Esophagus muscularis mucosa (tissue), 4 donors: ENCODE measurements at regions not wholly inside any gene's neighbourhood (a gene's known extent, or its start where the extent isn't known, plus 50 kb on each side); places are given as distances from the start of the nearest gene placed in this dataset.
"Not testable (repeated sequence)": the region's sequence is repeated elsewhere in the genome, so short reads cannot be mapped to it uniquely, and the experiment has no call there.

ENCODE experiments used
- DNase-seq: peaks from one replicate; pipeline ENCODE4 v3.0.0-alpha.2; 2017; ENCODE audit errors: extremely low spot score
- H3K27ac ChIP-seq, 4 donors: fragments of 200-600 bp; sonication (generic); replicated peaks in 1 of 4; 1 replicate in 3 of 4; 2 replicates in 1 of 4; pipeline ENCODE4 v1.5.1; 2016 to 2019; ENCODE audit warnings: mild to moderate bottlenecking in 1 of 4
- H3K27me3 ChIP-seq, 4 donors: fragments of 200-600 bp; sonication (generic); one replicate each; pipeline versions ENCODE4 v1.5.1 to v1.6.0; 2016 to 2019
- H3K36me3 ChIP-seq, 4 donors: fragments of 200-600 bp; sonication (generic); one replicate each; pipeline ENCODE4 v1.5.1; 2016 to 2019
- H3K4me1 ChIP-seq, 4 donors: fragments of 200-600 bp; sonication (generic); one replicate each; pipeline ENCODE4 v1.5.1; 2016 to 2019
- H3K4me3 ChIP-seq, 4 donors: fragments of 200-600 bp; sonication (generic); 1 replicate in 2 of 4; 2 replicates in 2 of 4; pipeline ENCODE4 v1.5.1; 2016 to 2019; ENCODE audit warnings: mild to moderate bottlenecking in 4 of 4, moderate library complexity in 1 of 4
- H3K9me3 ChIP-seq, 4 donors: fragments of 200-600 bp; sonication (generic); 1 replicate in 3 of 4; 2 replicates in 1 of 4; pipeline ENCODE4 v1.5.1; 2016 to 2019
- EP300 ChIP-seq: sonication (generic); formaldehyde crosslinking; IDR thresholded peaks from one replicate; pipeline ENCODE4 v1.6.1; 2017; ENCODE audit warnings: antibody characterized with exemption
- POLR2A ChIP-seq: fragments of 450-650 bp; IDR thresholded peaks from one replicate; pipeline ENCODE4 v1.6.1; 2017; ENCODE audit warnings: antibody characterized with exemption, moderate library complexity, mild to moderate bottlenecking, low read depth
- POLR2AphosphoS5 ChIP-seq, 2 donors: sonication (generic); formaldehyde crosslinking; IDR thresholded peaks; one replicate each; pipeline ENCODE4 v1.6.1; 2017; ENCODE audit warnings: antibody characterized with exemption in 2 of 2
- WGBS: methylation state at CpG from one replicate; pipeline ENCODE4 v1.1.5; 2018; 5-methylcytosine and 5-hydroxymethylcytosine counted together
- intact Hi-C: fragments of 100-400 bp; cut with DNase I; formaldehyde crosslinking; loops from one replicate; pipeline ENCODE4 v1.15.1; 2023
- TF ChIP-seq, protein P1 (sequence below), 3 experiments: fragments of 200-600 bp in 2 of 3; fragments of 450-650 bp in 1 of 3; sonication (generic) in 2 of 3; IDR thresholded peaks; one replicate each; pipeline ENCODE4 v1.5.1; 2017 to 2019; ENCODE audit warnings: antibody characterized with exemption in 3 of 3, mild to moderate bottlenecking in 2 of 3, moderate library complexity in 1 of 3

DNA sequence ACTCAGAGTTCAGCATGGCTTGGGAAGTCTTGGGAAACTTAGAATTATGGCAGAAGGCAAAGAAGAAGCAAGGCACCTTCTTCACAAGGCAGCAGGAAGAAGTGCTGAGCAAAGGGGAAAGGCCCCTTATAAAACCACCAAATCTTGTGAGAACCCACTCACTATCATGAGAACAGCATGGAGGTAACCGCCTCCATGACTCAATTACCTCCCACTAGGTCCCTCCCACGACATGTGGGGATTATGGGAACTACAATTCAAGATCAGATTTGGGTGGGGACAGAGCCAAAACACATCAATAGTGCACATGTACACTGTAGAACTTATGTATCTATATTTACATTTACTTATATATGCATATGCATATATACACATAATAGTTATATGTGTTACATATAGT is 565.3 kb upstream of the NR2F2 start:
- Histone ChIP-seq H3K27ac (no peak overlapping the region), H3K9me3 (no peaks in the 10 kb centered on the region), H3K36me3 (no peaks in the 10 kb centered on the region), H3K4me3 (no peak overlapping the region), H3K27me3 (no peaks in the 10 kb centered on the region), H3K4me1 (no peaks in the 10 kb centered on the region)
- intact Hi-C loops = no loop called here
- TF ChIP-seq POLR2AphosphoS5 (IDR thresholded peaks at IDR 0.05) = no peak
- TF ChIP-seq POLR2A = no peak
- TF ChIP-seq, protein P1, sequence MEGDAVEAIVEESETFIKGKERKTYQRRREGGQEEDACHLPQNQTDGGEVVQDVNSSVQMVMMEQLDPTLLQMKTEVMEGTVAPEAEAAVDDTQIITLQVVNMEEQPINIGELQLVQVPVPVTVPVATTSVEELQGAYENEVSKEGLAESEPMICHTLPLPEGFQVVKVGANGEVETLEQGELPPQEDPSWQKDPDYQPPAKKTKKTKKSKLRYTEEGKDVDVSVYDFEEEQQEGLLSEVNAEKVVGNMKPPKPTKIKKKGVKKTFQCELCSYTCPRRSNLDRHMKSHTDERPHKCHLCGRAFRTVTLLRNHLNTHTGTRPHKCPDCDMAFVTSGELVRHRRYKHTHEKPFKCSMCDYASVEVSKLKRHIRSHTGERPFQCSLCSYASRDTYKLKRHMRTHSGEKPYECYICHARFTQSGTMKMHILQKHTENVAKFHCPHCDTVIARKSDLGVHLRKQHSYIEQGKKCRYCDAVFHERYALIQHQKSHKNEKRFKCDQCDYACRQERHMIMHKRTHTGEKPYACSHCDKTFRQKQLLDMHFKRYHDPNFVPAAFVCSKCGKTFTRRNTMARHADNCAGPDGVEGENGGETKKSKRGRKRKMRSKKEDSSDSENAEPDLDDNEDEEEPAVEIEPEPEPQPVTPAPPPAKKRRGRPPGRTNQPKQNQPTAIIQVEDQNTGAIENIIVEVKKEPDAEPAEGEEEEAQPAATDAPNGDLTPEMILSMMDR (IDR thresholded peaks at IDR 0.05) = no peak
- TF ChIP-seq EP300 = no peak
- DNase-seq = no peak
- 70% methylated on average over 2 of the region's 2 CpGs for WGBS

DNA sequence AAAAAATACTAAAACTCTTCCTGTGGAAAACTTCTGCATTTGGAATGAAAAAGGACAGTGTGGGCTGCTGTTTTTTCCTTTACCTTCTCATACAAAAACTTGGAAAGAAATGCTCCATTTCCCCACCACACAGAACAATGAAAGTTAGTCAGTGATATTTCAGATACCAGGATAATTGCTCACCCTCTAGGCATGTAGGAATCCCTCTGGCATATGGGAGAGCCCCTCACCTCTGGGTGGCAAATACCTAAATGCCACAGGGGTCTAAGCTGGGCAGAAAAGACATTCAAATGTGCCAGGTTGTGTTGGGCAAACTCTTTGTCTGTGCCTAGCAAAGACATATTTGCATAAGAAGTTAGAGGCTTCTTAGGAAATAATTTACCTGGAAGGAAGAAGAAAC is 560.3 kb upstream of the NR2F2 start:
- no peaks in the 10 kb centered on the region for H3K4me1 ChIP-seq
- no peak overlapping the region for H3K4me3 ChIP-seq
- intact Hi-C loops = no loop called here
- H3K9me3 ChIP-seq = no peaks in the 10 kb centered on the region
- no peaks in the 10 kb centered on the region for H3K36me3 ChIP-seq
- no peaks in the 10 kb centered on the region for H3K27me3 ChIP-seq
- no peak for DNase-seq
- no peak overlapping the region for H3K27ac ChIP-seq
- TF ChIP-seq POLR2A (no peak), EP300 (no peak), POLR2AphosphoS5 (IDR thresholded peaks at IDR 0.05) (no peak)
- TF ChIP-seq, protein P1 (IDR thresholded peaks at IDR 0.05) = no peak

DNA sequence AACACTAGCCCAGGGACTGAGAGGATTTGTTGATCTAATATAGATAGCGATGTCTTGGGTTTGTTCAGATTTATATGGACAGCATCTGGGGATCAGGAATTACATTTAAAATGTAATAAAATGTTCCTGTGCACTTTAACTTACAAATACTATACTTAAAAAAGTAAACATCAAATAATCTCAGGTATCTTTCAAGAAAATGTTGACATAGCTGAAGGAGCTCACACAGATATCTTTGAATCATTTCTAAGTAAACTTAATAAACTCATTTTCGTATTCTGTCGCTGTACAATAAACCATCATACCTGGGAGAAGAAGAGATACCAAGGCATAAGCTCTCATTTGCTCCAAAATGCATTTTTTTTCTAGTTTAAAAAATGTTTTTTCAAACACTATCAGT is 557.5 kb upstream of the NR2F2 start:
- DNase-seq = no peak
- no peaks in the 10 kb centered on the region for H3K27me3 ChIP-seq
- H3K4me3 ChIP-seq = no peak overlapping the region
- no peaks in the 10 kb centered on the region for H3K9me3 ChIP-seq
- no peaks in the 10 kb centered on the region for H3K4me1 ChIP-seq
- no peak overlapping the region for H3K27ac ChIP-seq
- intact Hi-C loops = no loop called here
- no peaks in the 10 kb centered on the region for H3K36me3 ChIP-seq
- 93% methylated on average over 3 of the region's 3 CpGs for WGBS
- TF ChIP-seq, protein P1 (IDR thresholded peaks at IDR 0.05) = no peak
- TF ChIP-seq POLR2AphosphoS5 (IDR thresholded peaks at IDR 0.05) = no peak
- no peak for TF ChIP-seq EP300
- TF ChIP-seq POLR2A = no peak

GRCh38 chr15:95784508-95784907 is 546.0 kb upstream of the NR2F2 start:
- TF ChIP-seq POLR2A (no peak), POLR2AphosphoS5 (IDR thresholded peaks at IDR 0.05) (no peak), EP300 (no peak)
- intact Hi-C loops = no loop called here
- Histone ChIP-seq H3K4me1 (no peaks in the 10 kb centered on the region), H3K27me3 (no peaks in the 10 kb centered on the region), H3K27ac (no peak overlapping the region), H3K4me3 (no peak overlapping the region), H3K36me3 (no peaks in the 10 kb centered on the region), H3K9me3 (peaks cover 0 to 48% (median 31%) of the 10 kb centered on the region in 4 donors)
- 97% methylated on average over 4 of the region's 4 CpGs for WGBS
- no peak for DNase-seq

GRCh38 chr15:95785276-95785675 is 545.2 kb upstream of the NR2F2 start:
- H3K27me3 ChIP-seq, H3K36me3 ChIP-seq, H3K27ac ChIP-seq, H3K4me1 ChIP-seq, H3K4me3 ChIP-seq, intact Hi-C loops, DNase-seq: not testable (repeated sequence)
- H3K9me3 ChIP-seq = peaks cover 0 to 48% (median 31%) of the 10 kb centered on the region in 4 donors
- 89% methylated on average over 2 of the region's 2 CpGs for WGBS

GRCh38 chr15:95793231-95793630 is 537.3 kb upstream of the NR2F2 start:
- 81% methylated on average over 2 of the region's 2 CpGs for WGBS
- Histone ChIP-seq H3K36me3 (no peaks in the 10 kb centered on the region), H3K27ac (no peak overlapping the region), H3K9me3 (no peaks in the 10 kb centered on the region), H3K4me3 (no peak overlapping the region), H3K27me3 (no peaks in the 10 kb centered on the region), H3K4me1 (no peaks in the 10 kb centered on the region)
- TF ChIP-seq POLR2AphosphoS5 (IDR thresholded peaks at IDR 0.05) (no peak), EP300 (no peak), POLR2A (no peak)
- TF ChIP-seq, protein P1 (IDR thresholded peaks at IDR 0.05) = no peak
- no peak for DNase-seq
- intact Hi-C loops = no loop called here
